Right forelimb (tissue), 1 donor: ENCODE measurements at regions not wholly inside any gene's neighbourhood (a gene's known extent, or its start where the extent isn't known, plus 50 kb on each side); places are given as distances from the start of the nearest gene placed in this dataset.

ENCODE experiments used
- DNase-seq: peaks from one replicate; pipeline ENCODE4 v3.0.0-alpha.2; 2018

- DNase-seq = no peak
Measured at GRCh38 chr5:173691931-173692330, 75.5 kb upstream of the BOD1 start.

GRCh38 chr5:173693670-173694069 lies 77.2 kb upstream of the BOD1 start:
- no peak for DNase-seq

- no peak for DNase-seq
Measured at GRCh38 chr5:173696216-173696615, 79.8 kb upstream of the BOD1 start.

- no peak for DNase-seq
Measured at GRCh38 chr5:173697931-173698579, 81.6 kb upstream of the BOD1 start.

GRCh38 chr5:173699966-173700365 lies 83.5 kb upstream of the BOD1 start:
- no peak for DNase-seq

GRCh38 chr5:173703466-173703865 lies 87.0 kb upstream of the BOD1 start:
- no peak for DNase-seq

- no peak for DNase-seq
Measured at GRCh38 chr5:173704615-173705511, 88.4 kb upstream of the BOD1 start.

- DNase-seq = no peak
Measured at GRCh38 chr5:173705512-173706044, 89.1 kb upstream of the BOD1 start.

GRCh38 chr5:173706700-173707099 lies 90.2 kb upstream of the BOD1 start:
- no peak for DNase-seq

GRCh38 chr5:173707392-173707791 lies 90.9 kb upstream of the BOD1 start:
- no peak for DNase-seq

GRCh38 chr5:173709145-173709544 lies 92.7 kb upstream of the BOD1 start:
- DNase-seq = no peak

- DNase-seq = no peak
Measured at GRCh38 chr5:173709761-173710160, 93.3 kb upstream of the BOD1 start.

- DNase-seq = no peak
Measured at GRCh38 chr5:173710528-173710927, 94.1 kb upstream of the BOD1 start.

- DNase-seq = no peak
Measured at GRCh38 chr5:173711466-173711865, 95.0 kb upstream of the BOD1 start.

- DNase-seq = no peak
Measured at GRCh38 chr5:173712609-173713175, 96.2 kb upstream of the BOD1 start.

- DNase-seq = no peak
Measured at GRCh38 chr5:173714551-173715428, 98.3 kb upstream of the BOD1 start.

- no peak for DNase-seq
Measured at GRCh38 chr5:173715607-173716006, 99.2 kb upstream of the BOD1 start.

- no peak for DNase-seq
Measured at GRCh38 chr5:173716058-173716682, 99.7 kb upstream of the BOD1 start.

GRCh38 chr5:173717959-173718358 lies 101.5 kb upstream of the BOD1 start:
- no peak for DNase-seq

GRCh38 chr5:173718469-173718868 lies 102.0 kb upstream of the BOD1 start:
- no peak for DNase-seq

GRCh38 chr5:173719731-173720082 lies 103.3 kb upstream of the BOD1 start:
- DNase-seq = no peak

- no peak for DNase-seq
Measured at GRCh38 chr5:173720286-173720952, 104.0 kb upstream of the BOD1 start.
